Fibroblast of the aortic adventitia (primary cell): ENCODE measurements at regions not wholly inside any gene's neighbourhood (a gene's known extent, or its start where the extent isn't known, plus 50 kb on each side); places are given as distances from the start of the nearest gene placed in this dataset.
A peak's percentile ranks its signal among the peaks of the same experiment; 100 is the strongest.

Experiments
- DNase-seq: peaks from one replicate; pipeline ENCODE4 v3.0.0-alpha.2; 2010; ENCODE audit warnings: low read depth
- H3K4me3 ChIP-seq: 2 replicates; pipeline ENCODE4 v1.5.1; 2011; ENCODE audit warnings: low read depth, mild to moderate bottlenecking, control low read depth, low read length, moderate library complexity
- CTCF ChIP-seq: IDR thresholded peaks from 2 replicates; pipeline ENCODE4 v1.5.1; 2011; ENCODE audit warnings: mild to moderate bottlenecking, low read length, control low read depth, inconsistent platforms; ENCODE audit not compliant: insufficient read depth

- TF ChIP-seq CTCF: no peak
- no peak for DNase-seq
- no peak overlapping the region for H3K4me3 ChIP-seq
These were observed 286.1 kb upstream of the TPM1 start for GRCh38 chr15:62756326-62756994.

GRCh38 chr15:62756995-62757360 lies 285.6 kb upstream of the TPM1 start:
- DNase-seq: no peak
- no peak overlapping the region for H3K4me3 ChIP-seq
- no peak for TF ChIP-seq CTCF

GRCh38 chr15:62757535-62757934 lies 285.0 kb upstream of the TPM1 start:
- no peak for DNase-seq
- TF ChIP-seq CTCF: no peak
- H3K4me3 ChIP-seq: no peak overlapping the region

- H3K4me3 ChIP-seq: peak overlapping the region; percentile 45
- peak; percentile 98 for DNase-seq
- TF ChIP-seq CTCF: no peak
These were observed 284.2 kb upstream of the TPM1 start for GRCh38 chr15:62758126-62758951.

- DNase-seq: no peak
- peak overlapping the region; percentile 45 for H3K4me3 ChIP-seq
- no peak for TF ChIP-seq CTCF
These were observed 283.6 kb upstream of the TPM1 start for GRCh38 chr15:62758952-62759349.

GRCh38 chr15:62760538-62760937 lies 282.0 kb upstream of the TPM1 start:
- H3K4me3 ChIP-seq: no peak overlapping the region
- TF ChIP-seq CTCF: no peak

More at GRCh38 chr15:62760538-62760937, 282.0 kb upstream of the TPM1 start:
- DNase-seq: no peak
